HG03457 (cell line): ENCODE measurements at regions not wholly inside any gene's neighbourhood (a gene's known extent, or its start where the extent isn't known, plus 50 kb on each side); places are given as distances from the start of the nearest gene placed in this dataset.
"Not testable (repeated sequence)": the region's sequence is repeated elsewhere in the genome, so short reads cannot be mapped to it uniquely, and the experiment has no call there.

Experiments used
- ATAC-seq: cut with Tn5 transposase; IDR thresholded peaks from one replicate; pipeline ENCODE4 v1.9.1; 2021; ENCODE audit warnings: moderate number of reproducible peaks; ENCODE audit not compliant: unreplicated experiment

DNA sequence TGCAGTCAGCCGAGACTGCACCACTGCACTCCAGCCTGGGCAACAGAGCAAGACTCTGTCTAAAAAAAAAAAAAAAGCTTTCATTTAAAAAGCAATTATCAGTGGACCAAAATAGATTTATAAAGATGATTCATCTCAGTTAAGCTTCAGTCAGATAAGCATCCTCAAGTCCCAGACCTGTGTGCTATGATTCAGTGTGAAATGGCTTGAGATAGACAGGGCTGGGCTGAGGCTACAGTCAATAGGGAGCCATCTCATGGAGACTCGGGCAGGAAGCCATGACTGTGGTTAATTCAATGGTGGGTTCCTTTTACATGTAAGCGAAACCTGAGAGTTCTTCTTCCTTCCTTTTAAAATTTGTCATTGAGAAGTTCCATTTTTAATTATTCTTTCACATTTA lies 276.0 kb downstream of the TFAP2A start:
- ATAC-seq, result no peak

DNA sequence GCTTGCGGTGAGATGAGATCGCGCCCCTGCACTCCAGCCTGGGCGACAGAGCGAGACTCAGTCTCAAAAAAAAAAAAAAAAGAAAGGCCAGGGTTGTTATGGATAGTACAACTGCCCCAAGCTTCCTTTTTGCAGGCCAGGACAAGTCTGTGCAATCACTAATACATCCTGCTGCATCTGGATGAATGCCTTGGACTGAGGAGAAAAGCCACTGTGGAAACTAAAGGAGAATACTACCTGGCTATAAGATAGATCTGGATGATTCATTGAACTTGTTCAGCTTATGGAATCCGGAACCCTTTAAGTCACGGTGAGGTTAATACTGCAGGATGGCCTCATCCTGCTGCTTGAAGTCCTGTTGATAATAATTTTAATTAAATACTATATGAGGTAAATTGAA lies 278.2 kb downstream of the TFAP2A start:
- ATAC-seq, result no peak

DNA sequence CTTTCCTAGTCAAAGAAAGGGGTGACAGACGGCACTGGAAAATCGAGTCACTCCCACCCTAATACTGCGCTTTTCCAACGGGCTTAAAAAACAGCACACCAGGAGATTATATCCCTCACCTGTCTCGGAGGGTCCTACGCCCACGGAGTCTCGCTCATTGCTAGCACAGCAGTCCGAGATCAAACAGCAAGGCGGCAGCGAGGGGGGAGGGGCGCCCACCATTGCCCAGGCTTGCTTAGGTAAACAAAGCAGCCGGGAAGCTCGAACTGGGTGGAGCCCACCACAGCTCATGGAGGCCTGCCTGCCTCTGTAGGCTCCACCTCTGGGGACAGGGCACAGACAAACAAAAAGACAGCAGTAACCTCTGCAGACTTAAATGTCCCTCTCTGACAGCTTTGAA lies 280.7 kb downstream of the TFAP2A start:
- not testable (repeated sequence) for ATAC-seq

DNA sequence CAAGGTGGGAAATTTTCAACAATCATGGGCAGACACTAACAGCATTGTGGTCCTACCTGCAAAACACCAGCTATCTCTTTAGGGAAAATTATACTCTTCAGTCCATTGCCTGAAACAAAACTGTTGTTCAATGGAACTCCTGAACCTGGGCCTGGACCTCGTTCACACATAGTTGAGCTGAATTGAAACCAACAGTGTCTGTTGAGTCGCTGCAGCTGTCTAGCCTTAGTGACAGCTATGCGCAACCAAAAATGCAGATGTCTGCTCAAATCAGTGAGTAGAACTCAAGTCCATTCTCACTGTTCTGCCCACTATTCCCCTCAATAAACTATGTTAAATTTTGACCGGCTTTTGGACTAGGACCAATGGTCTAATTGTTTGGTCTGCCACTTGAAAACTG lies 286.2 kb downstream of the TFAP2A start:
- no peak for ATAC-seq

DNA sequence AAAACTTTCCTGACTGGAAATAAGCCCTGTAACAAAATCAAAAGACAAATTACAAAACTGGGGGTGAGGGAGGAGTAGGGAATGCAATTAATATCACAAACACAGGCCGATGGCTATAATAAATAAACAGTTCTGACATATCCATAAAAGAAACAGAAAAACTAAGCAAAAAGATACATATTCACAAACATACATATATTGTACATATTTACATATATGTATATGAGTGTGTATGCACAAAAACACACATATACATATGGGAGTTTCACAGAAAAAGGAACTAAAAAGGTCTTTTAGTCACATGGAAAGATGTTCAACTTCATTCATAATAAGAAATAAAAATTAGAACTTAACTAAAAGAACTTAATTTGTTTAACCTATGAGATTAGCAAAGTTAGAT lies 292.7 kb downstream of the TFAP2A start:
- no peak for ATAC-seq

DNA sequence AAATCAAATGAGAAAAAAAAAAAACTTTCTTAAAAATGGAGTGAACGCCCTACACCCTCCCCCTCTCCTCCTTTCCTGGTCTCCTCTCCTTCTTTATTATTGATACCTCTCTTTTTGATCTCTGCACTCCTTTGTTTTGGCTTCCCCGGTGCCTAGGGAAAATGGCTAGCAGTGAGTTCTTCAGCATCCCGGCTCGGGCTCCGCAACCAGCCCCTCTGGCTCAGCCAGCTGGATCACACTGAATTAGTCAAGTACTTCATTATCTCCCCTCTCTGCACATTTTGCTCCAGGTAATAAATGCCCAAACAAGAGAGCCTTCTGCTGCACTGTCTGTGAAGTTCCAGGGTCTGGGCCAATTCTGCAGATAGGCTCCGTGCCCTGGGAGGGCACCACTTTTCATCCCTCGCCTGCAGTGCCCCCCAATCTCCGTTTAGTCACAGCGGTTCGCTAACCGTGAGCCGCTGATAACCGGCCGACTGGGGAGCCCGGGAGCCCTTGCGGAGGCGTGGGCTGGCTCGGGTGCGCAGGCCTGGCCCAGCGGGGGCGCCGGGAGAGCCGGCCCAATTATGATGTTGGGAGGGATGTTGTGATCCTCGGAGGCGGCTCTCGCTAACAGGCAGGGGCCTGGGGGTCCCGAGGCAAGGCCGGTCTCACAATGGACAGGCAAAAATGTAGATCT lies 301.9 kb downstream of the TFAP2A start:
- ATAC-seq, result no peak

DNA sequence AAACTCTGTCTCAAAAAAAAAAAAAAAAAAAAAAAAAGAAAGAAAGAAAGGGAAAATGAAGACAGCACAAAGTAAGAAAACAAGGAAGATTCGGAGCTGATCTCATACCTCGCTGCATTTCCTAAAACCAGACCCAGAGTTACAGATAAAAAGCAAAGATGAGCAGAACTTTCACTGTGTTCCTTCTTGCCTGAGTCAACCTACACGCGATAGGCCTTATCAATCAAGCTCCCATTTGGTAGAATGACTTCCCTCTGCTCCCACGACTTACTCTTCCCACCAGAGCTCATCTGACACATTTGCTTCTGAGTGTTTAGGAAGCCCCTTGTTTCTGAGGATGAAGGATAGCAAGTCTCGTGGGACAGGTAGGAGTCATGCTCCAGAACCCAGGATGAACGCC lies 302.9 kb downstream of the TFAP2A start:
- no peak for ATAC-seq

DNA sequence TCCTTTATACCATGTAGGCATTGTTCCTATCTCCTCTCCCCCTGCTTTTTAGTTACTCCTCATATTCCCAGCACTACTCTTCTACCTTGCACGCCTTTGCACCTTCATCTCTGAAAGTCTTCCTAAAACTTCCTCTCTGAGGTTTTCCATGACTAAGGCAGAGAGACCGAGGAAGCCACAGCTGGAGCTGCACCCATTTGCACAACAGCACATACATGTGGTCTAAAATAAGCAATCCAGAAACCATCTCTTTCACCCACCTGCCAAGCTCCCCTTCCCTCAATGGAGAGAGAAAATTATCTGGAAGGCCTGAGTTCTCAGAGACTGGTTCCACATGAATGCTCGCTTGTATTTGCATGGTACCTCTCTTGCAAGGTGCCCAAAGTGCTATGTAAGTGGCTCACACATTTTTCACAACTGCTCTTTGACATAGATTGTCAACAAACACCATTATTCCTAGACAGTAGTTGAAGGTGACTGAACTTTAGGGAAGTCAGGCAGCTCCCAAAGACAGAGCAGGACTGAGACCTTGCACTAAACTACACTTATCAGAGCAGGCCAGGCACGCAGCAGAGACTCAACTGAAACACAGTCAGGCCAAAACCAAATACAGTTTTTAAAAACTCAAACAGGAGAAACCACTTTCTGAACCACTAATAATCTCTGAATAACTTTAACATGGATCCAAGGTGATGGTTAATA lies 313.2 kb downstream of the TFAP2A start:
- ATAC-seq, result no peak

DNA sequence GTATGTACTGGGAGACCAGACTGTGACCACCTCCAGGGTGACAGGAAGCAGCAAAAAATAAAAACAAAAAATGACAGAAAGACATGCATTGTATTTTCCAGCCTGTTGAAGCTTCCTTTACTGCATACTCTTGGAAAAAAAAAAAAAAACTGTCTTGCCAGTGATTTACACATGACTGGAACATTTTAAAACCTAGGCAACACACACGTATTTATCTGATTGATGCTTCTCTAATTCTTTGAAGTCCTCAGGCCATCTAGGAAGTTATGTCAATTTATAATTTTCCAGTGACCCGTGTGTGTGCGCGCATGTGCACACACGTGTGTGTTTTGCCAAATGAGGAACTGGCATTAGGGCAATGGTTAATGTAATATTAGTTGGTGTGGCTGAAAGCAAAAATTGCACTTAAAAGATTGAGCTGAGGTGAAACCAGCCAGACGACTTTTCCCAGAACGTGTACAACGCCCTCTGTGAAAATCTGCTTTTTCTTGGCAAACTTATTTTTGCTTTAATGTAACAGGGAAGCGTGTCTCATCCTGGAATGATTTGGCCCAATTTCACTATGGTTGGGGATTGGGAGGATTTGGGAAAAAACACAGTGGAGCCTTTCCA lies 315.2 kb downstream of the TFAP2A start:
- ATAC-seq, result no peak

DNA sequence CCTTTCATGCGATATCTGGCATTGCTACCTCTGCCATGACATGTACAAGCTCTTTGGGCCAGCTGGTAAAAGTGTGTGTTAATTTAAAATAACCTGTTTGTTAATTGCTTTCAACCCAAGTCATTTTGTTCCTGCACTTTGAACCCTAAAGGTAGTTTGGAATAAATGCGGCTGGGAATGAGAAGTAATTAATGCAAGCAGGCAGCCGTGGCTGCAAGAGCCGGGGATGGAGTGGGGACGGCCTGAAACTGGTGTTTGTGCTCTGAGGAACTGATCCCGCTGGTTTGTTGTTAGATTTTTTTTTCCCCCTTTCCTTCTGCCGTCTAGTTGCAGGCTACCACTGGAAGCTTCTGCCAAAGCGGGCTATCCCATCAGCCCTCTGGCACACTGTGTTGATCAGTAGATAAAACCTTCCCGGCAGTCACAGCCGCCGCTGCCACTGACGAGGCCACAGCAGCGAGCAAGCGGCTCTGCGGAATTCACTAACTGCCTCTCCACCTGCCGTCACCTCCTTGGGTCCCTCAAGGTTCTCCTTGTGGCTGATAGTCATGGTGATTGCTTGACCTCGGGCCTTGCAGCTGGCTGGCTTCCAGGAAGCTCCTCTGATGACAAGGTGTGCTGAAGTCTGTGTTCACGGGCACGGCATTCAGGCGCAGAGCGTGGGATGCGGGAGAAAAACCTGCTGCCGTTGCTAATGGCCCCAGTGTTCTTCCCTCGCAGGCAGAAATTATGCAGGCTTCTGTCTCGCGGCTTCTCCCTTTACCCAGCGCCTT lies 315.9 kb downstream of the TFAP2A start:
- ATAC-seq, result no peak

DNA sequence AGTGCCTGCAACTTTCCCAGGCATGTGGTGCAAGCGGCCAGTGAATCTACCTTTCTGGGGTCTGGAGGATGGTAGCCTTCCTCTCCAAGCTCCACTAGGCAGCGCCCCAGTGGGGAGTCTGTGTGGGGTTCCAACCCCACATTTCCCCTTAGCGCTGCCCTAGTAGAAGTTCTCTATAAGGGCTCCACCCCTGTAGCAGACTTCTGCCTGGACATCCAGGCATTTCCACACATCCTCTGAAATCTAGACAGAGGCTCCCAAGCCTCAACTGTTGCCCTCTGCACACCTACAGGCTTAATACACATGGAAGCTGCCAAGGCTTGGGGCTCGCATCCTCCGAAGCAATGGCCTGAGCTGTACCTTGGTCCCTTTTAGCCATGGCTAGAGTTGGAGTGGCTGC lies 321.6 kb downstream of the TFAP2A start:
- no peak for ATAC-seq

DNA sequence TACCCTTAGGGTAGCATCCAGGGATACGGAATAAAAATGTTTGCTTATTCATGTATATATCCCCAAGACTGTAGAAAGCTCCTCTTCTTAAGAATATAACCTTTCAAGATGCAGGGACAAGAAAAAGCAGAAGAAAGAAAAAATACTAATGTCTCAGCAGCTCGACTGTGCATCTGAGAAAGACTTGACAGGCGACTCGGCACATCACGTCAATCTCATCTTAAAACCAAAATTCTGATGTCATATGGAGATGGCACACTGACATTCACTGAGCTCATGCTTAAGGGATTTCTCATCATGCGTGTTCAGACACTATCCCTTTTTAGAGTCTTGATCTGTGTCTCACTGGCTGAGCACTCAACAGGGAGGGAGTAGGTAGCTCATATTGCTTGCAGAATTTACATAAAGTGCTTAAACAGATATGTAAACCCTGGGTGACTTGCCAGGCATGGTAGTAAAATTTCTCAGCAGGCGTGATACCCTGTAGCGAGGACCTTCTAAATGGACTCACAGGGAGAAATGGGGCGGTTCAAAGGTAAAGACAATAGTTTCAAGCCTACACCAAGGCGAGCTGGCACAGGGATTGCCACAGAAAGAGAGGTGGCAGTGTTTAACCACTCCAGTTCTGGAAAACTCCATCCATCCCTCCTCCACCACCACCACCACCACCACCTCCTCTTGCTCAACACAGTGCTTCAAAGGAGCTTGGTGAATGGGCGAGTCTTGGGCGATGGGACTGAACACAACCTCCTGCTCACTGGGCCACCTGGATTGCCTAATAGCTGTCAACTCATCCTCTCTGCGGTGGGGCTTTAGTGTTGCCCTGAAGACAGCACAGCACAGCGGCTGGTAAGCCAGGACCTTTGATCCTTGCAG lies 330.5 kb downstream of the TFAP2A start:
- no peak for ATAC-seq

DNA sequence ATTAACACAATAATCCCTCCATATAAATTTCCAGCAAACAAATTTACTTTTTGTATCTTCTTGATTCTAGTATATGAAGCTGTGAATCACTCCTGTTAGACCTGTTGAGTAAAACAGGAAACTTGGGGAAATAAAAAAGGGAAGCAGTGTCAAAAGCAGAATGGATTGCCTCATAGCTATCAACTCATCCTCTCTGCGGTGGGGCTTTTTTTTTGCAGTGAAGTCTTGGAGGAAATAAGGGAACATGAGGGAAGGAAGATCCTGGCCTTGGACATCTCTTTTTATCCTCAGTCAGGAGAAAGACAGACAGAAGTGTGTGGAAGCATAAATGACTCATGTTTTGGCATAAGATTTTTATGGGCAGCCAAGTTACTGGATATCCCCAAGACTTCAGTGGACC lies 332.5 kb downstream of the TFAP2A start:
- no peak for ATAC-seq

DNA sequence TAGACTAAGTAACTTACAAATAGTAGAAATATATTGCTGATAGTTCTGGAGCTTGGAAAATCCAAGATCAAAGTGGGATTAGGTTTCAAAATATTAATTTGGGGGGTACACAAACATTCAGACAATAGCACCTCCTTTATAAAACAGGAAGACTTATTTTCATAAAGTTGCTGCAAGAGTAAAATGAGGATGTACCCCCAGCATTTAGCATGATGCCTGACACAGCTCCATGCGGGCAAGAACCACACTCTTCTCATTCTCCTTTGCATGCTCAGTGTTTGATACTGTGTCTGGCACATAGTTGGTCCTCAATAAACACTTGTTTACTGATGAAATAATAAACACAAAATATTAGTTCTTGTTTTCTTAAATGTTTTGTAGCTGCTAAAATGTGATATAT lies 332.9 kb downstream of the TFAP2A start:
- ATAC-seq, result no peak

DNA sequence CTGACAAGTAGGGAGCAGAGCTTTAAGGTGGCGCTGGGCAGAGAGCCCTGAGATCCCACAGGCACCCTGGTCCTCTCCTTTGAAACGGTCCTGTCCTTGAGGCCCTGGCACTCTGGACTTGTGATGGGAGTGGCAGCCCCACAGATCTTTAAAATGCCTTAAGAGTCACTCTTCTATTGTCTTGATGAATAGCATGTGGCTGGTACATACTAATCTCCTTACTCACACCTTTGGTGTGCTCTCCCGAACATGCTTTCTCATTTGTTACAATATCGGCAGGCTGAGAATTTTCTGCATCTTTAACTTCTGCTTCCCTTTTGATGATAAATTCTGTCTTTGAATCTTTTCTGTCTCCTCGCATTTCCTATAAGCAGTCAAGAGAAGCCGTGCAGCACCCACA lies 333.8 kb downstream of the TFAP2A start:
- no peak for ATAC-seq

DNA sequence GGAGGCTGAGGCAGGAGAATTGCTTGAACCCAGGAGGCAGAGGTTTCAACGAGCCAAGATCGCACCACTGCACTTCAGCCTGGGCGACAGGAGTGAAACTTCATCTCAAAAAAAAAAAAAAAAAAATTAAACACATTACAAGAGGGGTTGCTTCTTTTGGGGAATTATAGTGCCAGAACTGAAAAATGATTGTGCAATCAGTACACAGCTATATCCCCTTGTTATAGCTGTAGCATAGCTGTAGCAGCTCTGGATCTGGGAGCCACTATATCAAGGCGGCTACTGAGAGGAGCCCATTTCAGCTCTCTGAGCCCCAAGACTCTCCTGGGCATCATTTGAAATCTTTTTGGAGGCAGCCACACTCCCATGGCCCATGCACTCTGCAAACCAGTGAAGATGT lies 334.3 kb downstream of the TFAP2A start:
- no peak for ATAC-seq

DNA sequence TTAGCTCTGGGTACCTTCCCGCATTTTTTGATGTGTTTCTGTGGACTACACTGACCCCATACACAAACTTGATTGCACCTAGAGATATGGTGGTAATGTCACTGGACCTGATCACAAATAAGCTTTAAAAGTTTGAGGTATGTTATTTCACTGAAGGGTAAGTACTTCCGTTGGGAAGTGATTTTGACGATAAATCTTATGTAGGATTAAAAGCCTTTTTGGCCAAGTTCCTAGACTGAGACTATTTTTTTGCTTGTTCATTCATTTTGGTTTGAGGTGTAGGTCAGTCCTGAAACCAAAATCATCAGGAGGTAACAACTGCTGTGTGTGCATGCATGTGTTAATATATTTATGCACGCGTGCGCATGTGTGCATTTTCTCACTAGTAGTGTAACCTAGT lies 336.3 kb downstream of the TFAP2A start:
- no peak for ATAC-seq

DNA sequence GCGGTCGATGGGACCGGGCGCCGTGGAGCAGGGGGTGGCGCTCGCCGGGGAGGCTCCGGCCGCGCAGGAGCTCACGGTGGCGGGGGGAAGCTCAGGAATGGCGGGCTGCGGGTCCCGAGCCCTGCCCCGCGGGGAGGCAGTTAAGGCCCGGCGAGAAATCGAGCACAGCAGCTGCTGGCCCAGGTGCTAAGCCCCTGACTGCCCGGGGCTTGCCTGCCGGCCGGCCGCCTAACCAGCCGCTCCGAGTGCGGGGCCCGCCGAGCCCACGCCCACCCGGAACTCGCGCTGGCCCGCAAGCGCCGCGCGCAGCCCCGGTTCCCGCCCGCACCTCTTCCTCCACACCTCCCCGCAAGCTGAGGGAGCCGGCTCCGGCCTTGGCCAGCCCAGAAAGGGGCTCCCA lies 340.1 kb downstream of the TFAP2A start:
- not testable (repeated sequence) for ATAC-seq

DNA sequence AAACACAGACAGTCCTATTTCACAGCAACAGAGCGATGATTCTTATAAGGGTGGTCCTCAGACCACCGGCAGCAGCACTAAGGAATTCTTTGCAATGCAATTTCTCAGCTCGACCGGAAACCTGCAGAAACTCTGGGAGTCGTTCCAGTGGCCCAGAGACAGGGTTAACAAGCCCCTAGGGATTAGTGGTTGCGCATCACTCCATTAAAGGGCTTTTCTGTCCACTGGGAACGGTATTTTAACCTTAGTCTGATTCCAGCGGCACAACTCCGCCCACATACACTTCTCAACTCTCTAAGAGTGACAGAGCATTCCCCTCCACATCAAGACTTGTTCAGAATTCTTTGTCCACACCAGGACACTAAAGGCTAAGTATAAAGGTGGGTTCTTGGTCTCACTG lies 341.5 kb downstream of the TFAP2A start:
- ATAC-seq, result no peak

DNA sequence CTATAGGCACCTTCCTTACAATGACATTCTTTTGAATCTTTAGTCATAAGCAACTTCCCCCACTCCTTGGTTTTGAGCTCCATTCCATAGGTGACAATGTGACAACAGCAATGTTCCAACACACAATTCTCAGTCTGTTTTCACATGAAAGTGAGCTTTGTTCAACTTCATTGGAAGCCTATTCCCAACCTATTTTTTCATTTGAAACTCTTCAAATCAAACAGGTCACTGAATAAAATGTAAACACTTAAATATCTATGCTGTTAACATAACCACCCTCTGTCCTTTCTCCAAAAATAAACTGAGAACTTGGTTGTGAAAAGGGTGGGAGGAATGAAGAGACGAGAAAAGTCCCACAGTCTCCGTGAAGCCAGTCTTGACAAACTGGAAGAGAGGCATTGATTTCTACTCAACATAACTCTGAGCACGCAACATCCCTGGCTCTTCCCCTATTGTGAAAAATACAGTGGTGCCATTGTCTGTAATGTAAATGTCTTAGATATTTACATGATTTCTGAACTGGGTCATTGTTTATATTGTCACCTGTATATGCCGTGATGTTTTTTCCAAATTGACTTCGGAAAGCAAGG lies 343.1 kb downstream of the TFAP2A start:
- no peak for ATAC-seq
